B cell (primary cell): ENCODE measurements at regions not wholly inside any gene's neighbourhood (a gene's known extent, or its start where the extent isn't known, plus 50 kb on each side); places are given as distances from the start of the nearest gene placed in this dataset.

Experiments
- ATAC-seq: fragments of 200-7000 bp; cut with Tn5 transposase; one replicate; pipeline ENCODE4 v1.10.0; 2021; ENCODE audit warnings: low read depth, mild to moderate bottlenecking, moderate number of reproducible peaks, moderate library complexity
- CTCF ChIA-PET: fragments of 350-600 bp; sonication (Branson Sonifier 250); formaldehyde crosslinking; loops from one replicate; lab custom pipeline; 2021; ENCODE audit warnings: antibody characterized with exemption, inconsistent platforms; lab: Charles Lee
- POLR2A ChIA-PET: fragments of 350-600 bp; sonication (Branson Sonifier 250); formaldehyde crosslinking; loops from one replicate; lab custom pipeline; 2021; ENCODE audit warnings: antibody characterized with exemption; lab: Charles Lee
- DNase-seq: peaks from one replicate; pipeline ENCODE4 v3.0.0; 2013
- H2AFZ ChIP-seq: 2 replicates; pipeline ENCODE4 v1.6.1; 2012; ENCODE audit warnings: mild to moderate bottlenecking, low read depth, low read length; ENCODE audit not compliant: insufficient read depth, poor library complexity, severe bottlenecking
- H3K27ac ChIP-seq, 2 donors: 1 replicate in 1 of 2; 2 replicates in 1 of 2; pipeline ENCODE4 v1.5.1; 2012 to 2013; ENCODE audit warnings: low read length in 2 of 2, mild to moderate bottlenecking in 2 of 2, moderate library complexity in 1 of 2
- H3K27me3 ChIP-seq, 4 experiments: fragments of 200-600 bp in 1 of 4; sonication (generic) in 1 of 4; replicated peaks in 1 of 4; 1 replicate in 2 of 4; 2 replicates in 2 of 4; pipeline versions ENCODE4 v1.6.1 to v1.7.0; 2013 to 2016; ENCODE audit warnings: low read length in 3 of 4, mild to moderate bottlenecking in 2 of 4, mixed read lengths in 1 of 4, moderate library complexity in 1 of 4; ENCODE audit not compliant: insufficient read depth in 4 of 4, control insufficient read depth in 3 of 4; ENCODE audit errors: control extremely low read depth in 1 of 4
- H3K36me3 ChIP-seq, 2 experiments: replicated peaks in 1 of 2; 1 replicate in 1 of 2; 2 replicates in 1 of 2; pipeline versions ENCODE4 v1.6.1 to v1.7.1; 2013; ENCODE audit warnings: low read length in 1 of 2; ENCODE audit not compliant: insufficient read depth in 2 of 2, control insufficient read depth in 1 of 2; ENCODE audit errors: control extremely low read depth in 1 of 2, extremely low read depth in 1 of 2
- H3K4me1 ChIP-seq, 2 donors: fragments of 200-600 bp in 1 of 2; sonication (generic) in 1 of 2; 1 replicate in 1 of 2; 2 replicates in 1 of 2; pipeline versions ENCODE4 v1.5.1 to v1.6.1; 2013 to 2017; ENCODE audit warnings: low read length in 2 of 2; ENCODE audit not compliant: control insufficient read depth in 2 of 2, insufficient read depth in 2 of 2
- H3K4me2 ChIP-seq: replicated peaks from 2 replicates; pipeline ENCODE3; 2012; ENCODE audit warnings: mild to moderate bottlenecking, low read depth, low read length; ENCODE audit not compliant: poor library complexity, severe bottlenecking
- H3K4me3 ChIP-seq, 5 experiments: fragments of 200-600 bp in 1 of 5; sonication (generic) in 1 of 5; 1 replicate in 3 of 5; 2 replicates in 2 of 5; pipeline versions ENCODE4 v1.5.1 to v1.7.0; 2011 to 2016; ENCODE audit warnings: low read length in 4 of 5, mild to moderate bottlenecking in 4 of 5, low read depth in 2 of 5, control low read depth in 1 of 5, moderate library complexity in 1 of 5; ENCODE audit not compliant: insufficient read depth in 1 of 5; ENCODE audit errors: control extremely low read depth in 1 of 5, extremely low read depth in 1 of 5
- H3K79me2 ChIP-seq: fragments of 200-600 bp; sonication (generic); one replicate; pipeline ENCODE4 v1.6.0; 2016; ENCODE audit warnings: low read length; ENCODE audit not compliant: control insufficient read depth, insufficient read depth
- H3K9ac ChIP-seq: fragments of 200-600 bp; sonication (generic); 2 replicates; pipeline ENCODE4 v1.6.1; 2017; ENCODE audit warnings: mild to moderate bottlenecking, low read length, moderate library complexity
- H3K9me3 ChIP-seq, 3 donors: one replicate each; pipeline versions ENCODE4 v1.6.1 to v1.7.1; 2013; ENCODE audit warnings: low read length in 2 of 3; ENCODE audit not compliant: control insufficient read depth in 2 of 3, insufficient read depth in 1 of 3; ENCODE audit errors: control extremely low read depth in 1 of 3
- H4K20me1 ChIP-seq: 2 replicates; pipeline ENCODE4 v1.6.0; 2012; ENCODE audit warnings: mild to moderate bottlenecking, low read length; ENCODE audit not compliant: insufficient read depth, control insufficient read depth, poor library complexity, severe bottlenecking
- H3K27ac Mint-ChIP-seq: one replicate; pipeline ENCODE4 v1.8.0; 2021; ENCODE audit warnings: mixed read lengths
- H3K27me3 Mint-ChIP-seq: one replicate; pipeline ENCODE4 v1.8.0; 2021; ENCODE audit warnings: mixed read lengths
- H3K4me1 Mint-ChIP-seq: one replicate; pipeline ENCODE4 v1.8.0; 2021; ENCODE audit warnings: mixed read lengths
- H3K4me3 Mint-ChIP-seq: one replicate; pipeline ENCODE4 v1.8.0; 2021; ENCODE audit warnings: mixed read lengths
- H3K9me3 Mint-ChIP-seq: one replicate; pipeline ENCODE4 v1.8.0; 2022; ENCODE audit warnings: mixed read lengths; ENCODE audit not compliant: insufficient read depth
- EZH2 ChIP-seq: IDR thresholded peaks from 2 replicates; pipeline ENCODE4 v1.6.1; 2012; ENCODE audit warnings: borderline replicate concordance, low read depth, mild to moderate bottlenecking, moderate library complexity, low read length; ENCODE audit not compliant: insufficient read depth, poor library complexity, severe bottlenecking
- WGBS: methylation state at CpG from one replicate; pipeline ENCODE4 v1.1.5; 2013; ENCODE audit warnings: missing lambda C conversion rate; ENCODE audit not compliant: insufficient coverage; 5-methylcytosine and 5-hydroxymethylcytosine counted together
- intact Hi-C: fragments of 100-400 bp; cut with micrococcal nuclease; formaldehyde crosslinking; loops from one replicate; pipeline ENCODE4 v1.10.0; 2022
- TF ChIP-seq, protein P1 (sequence below): fragments of 200-600 bp; IDR thresholded peaks from one replicate; pipeline ENCODE4 v1.8.0; 2022; ENCODE audit warnings: antibody characterized with exemption, mild to moderate bottlenecking

DNA sequence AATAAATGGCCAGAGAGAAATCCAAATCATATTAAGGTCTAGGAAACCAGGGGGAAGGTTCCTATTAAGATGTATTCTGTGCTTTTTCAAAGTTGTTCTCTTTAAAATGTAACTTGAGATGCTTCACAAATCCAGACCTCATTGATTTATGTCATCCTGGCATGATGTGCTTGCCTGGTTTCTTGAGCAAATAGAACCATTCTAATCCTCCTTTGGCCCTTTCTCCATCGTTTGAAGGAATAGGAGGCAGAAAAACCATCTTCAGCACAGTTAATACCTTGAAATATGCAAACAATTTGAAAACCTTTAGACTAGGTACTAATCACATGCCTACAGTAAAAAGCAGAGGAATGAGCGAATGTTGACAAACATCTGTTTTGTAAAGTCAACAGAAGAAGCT lies 202.2 kb upstream of the CXorf66 start:
- Mint-ChIP-seq H3K27ac (no peak overlapping the region), H3K27me3 (no peaks in the 10 kb centered on the region), H3K9me3 (no peaks in the 10 kb centered on the region), H3K4me1 (no peaks in the 10 kb centered on the region), H3K4me3 (no peak overlapping the region)
- H2AFZ ChIP-seq: no peak overlapping the region
- no peak overlapping the region for H3K4me2 ChIP-seq
- no peak for DNase-seq
- no peak for ATAC-seq
- H3K4me1 ChIP-seq: no peaks in the 10 kb centered on the region
- no peak for TF ChIP-seq EZH2
- TF ChIP-seq, protein P1, sequence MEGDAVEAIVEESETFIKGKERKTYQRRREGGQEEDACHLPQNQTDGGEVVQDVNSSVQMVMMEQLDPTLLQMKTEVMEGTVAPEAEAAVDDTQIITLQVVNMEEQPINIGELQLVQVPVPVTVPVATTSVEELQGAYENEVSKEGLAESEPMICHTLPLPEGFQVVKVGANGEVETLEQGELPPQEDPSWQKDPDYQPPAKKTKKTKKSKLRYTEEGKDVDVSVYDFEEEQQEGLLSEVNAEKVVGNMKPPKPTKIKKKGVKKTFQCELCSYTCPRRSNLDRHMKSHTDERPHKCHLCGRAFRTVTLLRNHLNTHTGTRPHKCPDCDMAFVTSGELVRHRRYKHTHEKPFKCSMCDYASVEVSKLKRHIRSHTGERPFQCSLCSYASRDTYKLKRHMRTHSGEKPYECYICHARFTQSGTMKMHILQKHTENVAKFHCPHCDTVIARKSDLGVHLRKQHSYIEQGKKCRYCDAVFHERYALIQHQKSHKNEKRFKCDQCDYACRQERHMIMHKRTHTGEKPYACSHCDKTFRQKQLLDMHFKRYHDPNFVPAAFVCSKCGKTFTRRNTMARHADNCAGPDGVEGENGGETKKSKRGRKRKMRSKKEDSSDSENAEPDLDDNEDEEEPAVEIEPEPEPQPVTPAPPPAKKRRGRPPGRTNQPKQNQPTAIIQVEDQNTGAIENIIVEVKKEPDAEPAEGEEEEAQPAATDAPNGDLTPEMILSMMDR: no peak
- H3K9me3 ChIP-seq: no peaks in the 10 kb centered on the region
- H3K79me2 ChIP-seq: no peaks in the 10 kb centered on the region
- intact Hi-C loops: no loop called here
- no peaks in the 10 kb centered on the region for H3K27me3 ChIP-seq
- H3K9ac ChIP-seq: no peak overlapping the region
- no peak overlapping the region for H3K27ac ChIP-seq
- POLR2A ChIA-PET: no interaction called here
- no peaks in the 10 kb centered on the region for H4K20me1 ChIP-seq
- no CpG with 5 or more reads among the region's 2 CpGs for WGBS
- CTCF ChIA-PET: no interaction called here
- no peak overlapping the region for H3K4me3 ChIP-seq
- H3K36me3 ChIP-seq: no peaks in the 10 kb centered on the region

DNA sequence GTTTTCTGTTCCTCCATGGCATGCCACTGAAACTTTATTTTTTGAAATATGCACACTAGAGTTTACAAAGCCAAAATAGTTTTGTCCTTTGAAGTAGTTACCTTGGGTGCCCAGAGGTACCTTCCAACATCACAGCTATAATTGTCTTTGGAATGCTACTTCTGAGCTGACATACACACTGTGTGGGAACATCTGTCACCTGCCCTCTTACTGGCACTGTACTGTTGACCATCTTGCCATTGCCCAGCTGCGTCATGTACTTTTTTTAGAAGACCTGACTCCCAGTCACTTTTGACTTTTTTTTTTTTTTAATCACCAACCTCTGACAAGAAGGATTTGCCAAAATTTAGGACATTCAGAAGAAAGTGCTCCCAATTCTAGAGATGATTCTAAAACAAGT lies 200.5 kb upstream of the CXorf66 start:
- Histone ChIP-seq H3K36me3 (no peaks in the 10 kb centered on the region), H3K9me3 (no peaks in the 10 kb centered on the region), H3K4me3 (no peak overlapping the region), H2AFZ (no peak overlapping the region), H4K20me1 (no peaks in the 10 kb centered on the region), H3K79me2 (no peaks in the 10 kb centered on the region), H3K27me3 (no peaks in the 10 kb centered on the region), H3K4me1 (no peaks in the 10 kb centered on the region), H3K27ac (no peak overlapping the region), H3K4me2 (no peak overlapping the region), H3K9ac (no peak overlapping the region)
- no peak for ATAC-seq
- TF ChIP-seq, protein P1: no peak
- ChIA-PET POLR2A (no interaction called here), CTCF (no interaction called here)
- no peak overlapping the region for H3K27ac Mint-ChIP-seq
- intact Hi-C loops: no loop called here
- H3K27me3 Mint-ChIP-seq: no peaks in the 10 kb centered on the region
- no peak overlapping the region for H3K4me3 Mint-ChIP-seq
- DNase-seq: no peak
- no CpG with 5 or more reads among the region's 1 CpG for WGBS
- H3K9me3 Mint-ChIP-seq: no peaks in the 10 kb centered on the region
- no peaks in the 10 kb centered on the region for H3K4me1 Mint-ChIP-seq
